Liver (tissue), 3 donors: ENCODE measurements at regions not wholly inside any gene's neighbourhood (a gene's known extent, or its start where the extent isn't known, plus 50 kb on each side); places are given as distances from the start of the nearest gene placed in this dataset.

Experiments used
- CTCF ChIP-seq: fragments of 150-350 bp; IDR thresholded peaks from 2 replicates; pipeline ENCODE4 v1.5.1; 2017; ENCODE audit warnings: improper control_type of control experiment, low read depth, low read length; ENCODE audit not compliant: missing input control
- EGR1 ChIP-seq, 2 donors: IDR thresholded peaks; 2 replicates each; pipeline ENCODE4 v1.6.1; 2016 to 2018; ENCODE audit warnings: antibody characterized with exemption in 2 of 2, low read depth in 2 of 2
- FOXA1 ChIP-seq: IDR thresholded peaks from 2 replicates; pipeline ENCODE4 v1.6.1; 2016; ENCODE audit warnings: antibody characterized with exemption
- FOXA2 ChIP-seq: IDR thresholded peaks from 2 replicates; pipeline ENCODE4 v1.6.1; 2016; ENCODE audit warnings: antibody characterized with exemption
- GABPA ChIP-seq, 2 donors: IDR thresholded peaks in 1 of 2; conservative IDR thresholded peaks in 1 of 2; 2 replicates each; pipeline ENCODE4 v1.6.1; 2016; ENCODE audit warnings: antibody characterized with exemption in 2 of 2, mild to moderate bottlenecking in 1 of 2, moderate library complexity in 1 of 2
- JUND ChIP-seq, 2 donors: IDR thresholded peaks; 2 replicates each; pipeline ENCODE4 v1.6.1; 2016; ENCODE audit warnings: antibody characterized with exemption in 2 of 2
- NR2F2 ChIP-seq: IDR thresholded peaks from 2 replicates; pipeline ENCODE4 v1.6.1; 2016; ENCODE audit warnings: antibody characterized with exemption
- RAD21 ChIP-seq, 2 donors: IDR thresholded peaks; 2 replicates each; pipeline ENCODE4 v1.6.1; 2016; ENCODE audit warnings: antibody characterized with exemption in 2 of 2, mild to moderate bottlenecking in 2 of 2
- RXRA ChIP-seq, 2 donors: IDR thresholded peaks; 2 replicates each; pipeline ENCODE4 v1.6.1; 2017 to 2018; ENCODE audit warnings: antibody characterized with exemption in 2 of 2, mild to moderate bottlenecking in 1 of 2
- TAF1 ChIP-seq: conservative IDR thresholded peaks from 2 replicates; pipeline ENCODE4 v1.6.1; 2016; ENCODE audit warnings: antibody characterized with exemption, mild to moderate bottlenecking
- YY1 ChIP-seq: IDR thresholded peaks from 2 replicates; pipeline ENCODE4 v1.6.1; 2016; ENCODE audit warnings: antibody characterized with exemption, mild to moderate bottlenecking
- ZBTB33 ChIP-seq: IDR thresholded peaks from 2 replicates; pipeline ENCODE4 v1.6.1; 2016; ENCODE audit warnings: antibody characterized with exemption
- TF ChIP-seq, protein P1 (sequence below): IDR thresholded peaks from 2 replicates; pipeline ENCODE4 v1.6.1; 2016; ENCODE audit warnings: antibody characterized with exemption
- donor health status: healthy.
- donor health status: healthy.

DNA sequence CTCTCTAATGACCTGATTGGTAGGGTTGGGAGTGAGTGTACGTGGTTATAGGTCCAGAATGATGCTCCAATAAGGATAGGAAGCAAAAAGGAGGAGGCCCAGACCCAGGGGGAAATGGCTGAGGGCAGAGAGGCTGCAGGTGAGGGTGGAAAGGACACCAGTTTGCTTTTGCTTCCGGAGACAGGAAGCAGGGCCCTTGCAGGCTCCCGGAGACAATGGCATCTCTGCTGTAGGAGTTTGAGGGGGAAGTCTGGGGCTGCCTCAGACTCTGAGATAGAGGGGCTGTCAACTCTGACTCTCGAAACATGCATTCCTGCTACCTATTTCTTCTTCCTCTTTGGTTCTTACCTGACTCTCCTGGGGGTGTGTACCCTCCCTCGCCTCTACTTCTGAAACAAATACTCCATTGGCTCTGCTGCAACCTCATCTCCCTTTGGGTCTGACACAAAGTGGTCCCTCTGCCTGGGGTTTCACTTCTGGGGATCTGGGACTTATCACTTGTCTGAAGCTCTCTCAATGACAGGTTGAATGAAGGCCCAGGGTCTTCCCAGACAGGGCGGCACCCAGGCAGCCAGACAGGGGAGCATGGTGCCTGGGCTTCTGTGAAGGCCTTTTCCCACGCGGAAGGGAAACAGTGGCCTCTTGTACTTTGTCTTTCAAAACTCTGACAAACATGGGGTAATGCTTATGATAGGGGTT lies 61.5 kb downstream of the CHRD start:
- TF ChIP-seq CTCF, result no peak
- no peak for TF ChIP-seq JUND (IDR thresholded peaks at IDR 0.05)
- TF ChIP-seq RXRA (IDR thresholded peaks at IDR 0.05), result no peak
- TF ChIP-seq GABPA (IDR thresholded peaks at IDR 0.05 in 1 of 2, conservative IDR thresholded peaks at IDR 0.05 in 1 of 2), result no peak
- TF ChIP-seq EGR1 (IDR thresholded peaks at IDR 0.05; ENCODE audit: low read depth in 2 of 2), result no peak
- TF ChIP-seq ZBTB33, result no peak
- no peak for TF ChIP-seq YY1
- no peak for TF ChIP-seq NR2F2
- no peak for TF ChIP-seq TAF1
- no peak for TF ChIP-seq FOXA1
- TF ChIP-seq FOXA2, result no peak
- TF ChIP-seq RAD21 (IDR thresholded peaks at IDR 0.05), result no peak
- TF ChIP-seq, protein P1, sequence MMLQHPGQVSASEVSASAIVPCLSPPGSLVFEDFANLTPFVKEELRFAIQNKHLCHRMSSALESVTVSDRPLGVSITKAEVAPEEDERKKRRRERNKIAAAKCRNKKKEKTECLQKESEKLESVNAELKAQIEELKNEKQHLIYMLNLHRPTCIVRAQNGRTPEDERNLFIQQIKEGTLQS, result no peak
